Ishikawa (cell line): ENCODE measurements at regions not wholly inside any gene's neighbourhood (a gene's known extent, or its start where the extent isn't known, plus 50 kb on each side); places are given as distances from the start of the nearest gene placed in this dataset.

Experiments
- CEBPB ChIP-seq: IDR thresholded peaks from 2 replicates; pipeline ENCODE4 v1.6.1; 2012
- CREB1 ChIP-seq: IDR thresholded peaks from 2 replicates; pipeline ENCODE4 v1.6.1; 2012; ENCODE audit warnings: low read depth
- EGR1 ChIP-seq: IDR thresholded peaks from 2 replicates; pipeline ENCODE4 v1.6.1; 2012
- EP300 ChIP-seq: IDR thresholded peaks from 2 replicates; pipeline ENCODE4 v1.6.1; 2012; ENCODE audit warnings: borderline replicate concordance
- FOXM1 ChIP-seq: IDR thresholded peaks from 2 replicates; pipeline ENCODE4 v1.6.1; 2012; ENCODE audit warnings: low read depth, borderline replicate concordance
- RAD21 ChIP-seq: IDR thresholded peaks from 2 replicates; pipeline ENCODE4 v1.6.1; 2012; ENCODE audit warnings: low read depth
- TAF1 ChIP-seq: IDR thresholded peaks from 2 replicates; pipeline ENCODE4 v1.6.1; 2012; ENCODE audit warnings: low read depth, mild to moderate bottlenecking
- TCF12 ChIP-seq: IDR thresholded peaks from 2 replicates; pipeline ENCODE4 v1.6.1; 2012; ENCODE audit warnings: low read depth
- TEAD4 ChIP-seq: IDR thresholded peaks from 2 replicates; pipeline ENCODE4 v1.6.1; 2012
- YY1 ChIP-seq: IDR thresholded peaks from 2 replicates; pipeline ENCODE4 v1.6.1; 2012; ENCODE audit warnings: low read depth
- ZBTB7A ChIP-seq: IDR thresholded peaks from 2 replicates; pipeline ENCODE4 v1.6.1; 2012; ENCODE audit warnings: low read depth
- TF ChIP-seq, protein P1 (sequence below): IDR thresholded peaks from 2 replicates; pipeline ENCODE4 v1.6.1; 2012; ENCODE audit warnings: low read depth, mild to moderate bottlenecking
- TF ChIP-seq, protein P2 (sequence below): IDR thresholded peaks from 2 replicates; pipeline ENCODE4 v1.6.1; 2012

GRCh38 chr13:84946192-84946591 lies 853.0 kb downstream of the SLITRK6 start:
- TF ChIP-seq EP300 = no peak
- TF ChIP-seq TAF1 = no peak
- no peak for TF ChIP-seq TEAD4
- TF ChIP-seq ZBTB7A = no peak
- no peak for TF ChIP-seq YY1
- TF ChIP-seq, protein P1, sequence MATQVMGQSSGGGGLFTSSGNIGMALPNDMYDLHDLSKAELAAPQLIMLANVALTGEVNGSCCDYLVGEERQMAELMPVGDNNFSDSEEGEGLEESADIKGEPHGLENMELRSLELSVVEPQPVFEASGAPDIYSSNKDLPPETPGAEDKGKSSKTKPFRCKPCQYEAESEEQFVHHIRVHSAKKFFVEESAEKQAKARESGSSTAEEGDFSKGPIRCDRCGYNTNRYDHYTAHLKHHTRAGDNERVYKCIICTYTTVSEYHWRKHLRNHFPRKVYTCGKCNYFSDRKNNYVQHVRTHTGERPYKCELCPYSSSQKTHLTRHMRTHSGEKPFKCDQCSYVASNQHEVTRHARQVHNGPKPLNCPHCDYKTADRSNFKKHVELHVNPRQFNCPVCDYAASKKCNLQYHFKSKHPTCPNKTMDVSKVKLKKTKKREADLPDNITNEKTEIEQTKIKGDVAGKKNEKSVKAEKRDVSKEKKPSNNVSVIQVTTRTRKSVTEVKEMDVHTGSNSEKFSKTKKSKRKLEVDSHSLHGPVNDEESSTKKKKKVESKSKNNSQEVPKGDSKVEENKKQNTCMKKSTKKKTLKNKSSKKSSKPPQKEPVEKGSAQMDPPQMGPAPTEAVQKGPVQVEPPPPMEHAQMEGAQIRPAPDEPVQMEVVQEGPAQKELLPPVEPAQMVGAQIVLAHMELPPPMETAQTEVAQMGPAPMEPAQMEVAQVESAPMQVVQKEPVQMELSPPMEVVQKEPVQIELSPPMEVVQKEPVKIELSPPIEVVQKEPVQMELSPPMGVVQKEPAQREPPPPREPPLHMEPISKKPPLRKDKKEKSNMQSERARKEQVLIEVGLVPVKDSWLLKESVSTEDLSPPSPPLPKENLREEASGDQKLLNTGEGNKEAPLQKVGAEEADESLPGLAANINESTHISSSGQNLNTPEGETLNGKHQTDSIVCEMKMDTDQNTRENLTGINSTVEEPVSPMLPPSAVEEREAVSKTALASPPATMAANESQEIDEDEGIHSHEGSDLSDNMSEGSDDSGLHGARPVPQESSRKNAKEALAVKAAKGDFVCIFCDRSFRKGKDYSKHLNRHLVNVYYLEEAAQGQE = no peak
- no peak for TF ChIP-seq TCF12
- no peak for TF ChIP-seq FOXM1
- TF ChIP-seq RAD21 = no peak
- no peak for TF ChIP-seq CEBPB
- no peak for TF ChIP-seq EGR1
- no peak for TF ChIP-seq CREB1
- TF ChIP-seq, protein P2, sequence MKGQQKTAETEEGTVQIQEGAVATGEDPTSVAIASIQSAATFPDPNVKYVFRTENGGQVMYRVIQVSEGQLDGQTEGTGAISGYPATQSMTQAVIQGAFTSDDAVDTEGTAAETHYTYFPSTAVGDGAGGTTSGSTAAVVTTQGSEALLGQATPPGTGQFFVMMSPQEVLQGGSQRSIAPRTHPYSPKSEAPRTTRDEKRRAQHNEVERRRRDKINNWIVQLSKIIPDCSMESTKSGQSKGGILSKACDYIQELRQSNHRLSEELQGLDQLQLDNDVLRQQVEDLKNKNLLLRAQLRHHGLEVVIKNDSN = no peak
